SK-N-SH (cell line): ENCODE measurements at regions not wholly inside any gene's neighbourhood (a gene's known extent, or its start where the extent isn't known, plus 50 kb on each side); places are given as distances from the start of the nearest gene placed in this dataset.

Experiments used
- CTCF ChIA-PET: fragments of 300-600, 350-600 bp; formaldehyde crosslinking; extraction: SDS; loops from one replicate; lab custom pipeline; 2021; lab: Yijun Ruan, JAX
- POLR2A ChIA-PET: fragments of 350-600 bp; sonication (Branson Sonifier 250); formaldehyde crosslinking; extraction: SDS; loops from one replicate; lab custom pipeline; 2020; ENCODE audit warnings: antibody characterized with exemption, inconsistent platforms; lab: Yijun Ruan, JAX
- DNase-seq: peaks from one replicate; pipeline ENCODE4 v3.0.0; 2012
- H2AFZ ChIP-seq: fragments of 200-600 bp; sonication (generic); 2 replicates; pipeline ENCODE4 v1.8.1; 2016; ENCODE audit warnings: antibody characterized with exemption, mild to moderate bottlenecking, low read depth
- H3F3A ChIP-seq: fragments of 200-600 bp; sonication (generic); replicated peaks from 2 replicates; pipeline ENCODE3; 2016; ENCODE audit warnings: antibody characterized with exemption, mild to moderate bottlenecking; ENCODE audit not compliant: insufficient read depth
- H3K27ac ChIP-seq, 2 experiments: fragments of 200-500 bp in 1 of 2; fragments of 200-600 bp in 1 of 2; sonication (Bioruptor generic) in 1 of 2; sonication (generic), shearing (Covaris generic) in 1 of 2; 2 replicates each; pipeline versions ENCODE4 v1.5.1 to v1.6.1; 2014 to 2016; ENCODE audit warnings: low read depth in 2 of 2, inconsistent platforms in 1 of 2, low read length in 1 of 2, mild to moderate bottlenecking in 1 of 2, mixed read lengths in 1 of 2
- H3K27me3 ChIP-seq: fragments of 200-600 bp; sonication (generic), shearing (Covaris generic); 2 replicates; pipeline ENCODE4 v1.6.1; 2016; ENCODE audit warnings: mixed run types; ENCODE audit not compliant: insufficient read depth
- H3K36me3 ChIP-seq, 2 experiments: fragments of 200-500 bp in 1 of 2; fragments of 200-600 bp in 1 of 2; sonication (Bioruptor generic) in 1 of 2; sonication (generic) in 1 of 2; replicated peaks in 1 of 2; 2 replicates each; pipeline versions ENCODE3 to v1.5.1; 2014 to 2016; ENCODE audit warnings: low read length in 1 of 2, mild to moderate bottlenecking in 1 of 2; ENCODE audit not compliant: insufficient read depth in 2 of 2, control insufficient read depth in 1 of 2
- H3K4me1 ChIP-seq, 2 experiments: fragments of 200-500 bp in 1 of 2; fragments of 200-600 bp in 1 of 2; sonication (Bioruptor generic) in 1 of 2; sonication (generic), shearing (Covaris generic) in 1 of 2; 2 replicates each; pipeline versions ENCODE4 v1.5.1 to v1.6.1; 2014 to 2016; ENCODE audit warnings: low read depth in 1 of 2, low read length in 1 of 2, mixed run types in 1 of 2; ENCODE audit not compliant: insufficient read depth in 2 of 2, control insufficient read depth in 1 of 2
- H3K4me2 ChIP-seq: fragments of 200-600 bp; sonication (generic), shearing (Covaris generic); 2 replicates; pipeline ENCODE4 v1.6.1; 2017; ENCODE audit warnings: mixed run types
- H3K4me3 ChIP-seq, 2 experiments: fragments of 200-500 bp in 1 of 2; fragments of 200-600 bp in 1 of 2; sonication (Bioruptor generic) in 1 of 2; sonication (generic), shearing (Covaris generic) in 1 of 2; 2 replicates each; pipeline versions ENCODE4 v1.5.1 to v1.8.1; 2014 to 2016; ENCODE audit warnings: low read depth in 2 of 2, inconsistent platforms in 1 of 2, low read length in 1 of 2, mild to moderate bottlenecking in 1 of 2, mixed read lengths in 1 of 2, moderate library complexity in 1 of 2
- H3K79me2 ChIP-seq: fragments of 200-600 bp; sonication (generic); 2 replicates; pipeline ENCODE4 v1.8.1; 2017; ENCODE audit warnings: mild to moderate bottlenecking; ENCODE audit not compliant: insufficient read depth
- H3K9ac ChIP-seq: fragments of 200-600 bp; sonication (generic); 2 replicates; pipeline ENCODE4 v1.6.1; 2017; ENCODE audit warnings: mixed run types
- H3K9me2 ChIP-seq: fragments of 200-600 bp; sonication (generic); 2 replicates; pipeline ENCODE4 v1.6.1; 2017; ENCODE audit warnings: mixed run types
- H3K9me3 ChIP-seq: fragments of 200-600 bp; sonication (generic); 2 replicates; pipeline ENCODE4 v1.6.1; 2017; ENCODE audit warnings: mixed run types, mild to moderate bottlenecking, moderate library complexity
- H4K20me1 ChIP-seq: fragments of 200-600 bp; sonication (generic); 2 replicates; pipeline ENCODE4 v1.6.1; 2017; ENCODE audit warnings: mild to moderate bottlenecking, mixed run types; ENCODE audit not compliant: insufficient read depth
- CHD2 ChIP-seq: fragments of 150-350 bp; IDR thresholded peaks from 2 replicates; pipeline ENCODE4 v1.6.1; 2018; ENCODE audit warnings: low read length; ENCODE audit not compliant: partially characterized antibody
- ELF1 ChIP-seq: IDR thresholded peaks from 2 replicates; pipeline ENCODE4 v1.4.0; 2012
- EP300 ChIP-seq, 2 experiments: IDR thresholded peaks; 2 replicates each; pipeline versions ENCODE4 v1.4.0 to v1.6.1; 2012; ENCODE audit warnings: borderline replicate concordance in 1 of 2, low read depth in 1 of 2, low read length in 1 of 2
- EZH2phosphoT487 ChIP-seq: fragments of 200-600 bp; sonication (generic); IDR thresholded peaks from 2 replicates; pipeline ENCODE4 v1.6.1; 2017; ENCODE audit warnings: low read depth, mixed run types, mild to moderate bottlenecking, antibody characterized with exemption, moderate library complexity, borderline replicate concordance
- FOSL2 ChIP-seq: IDR thresholded peaks from 2 replicates; pipeline ENCODE4 v1.4.0; 2012; ENCODE audit warnings: low read depth, mild to moderate bottlenecking, moderate library complexity, borderline replicate concordance
- FOXJ3 ChIP-seq: sonication (generic); formaldehyde crosslinking; IDR thresholded peaks from 2 replicates; pipeline ENCODE4 v1.5.1; 2020; ENCODE audit warnings: mild to moderate bottlenecking, missing genetic modification reagents
- GABPA ChIP-seq: IDR thresholded peaks from 2 replicates; pipeline ENCODE4 v1.4.0; 2012; ENCODE audit warnings: low read depth, mild to moderate bottlenecking
- MAX ChIP-seq: IDR thresholded peaks from 2 replicates; pipeline ENCODE4 v1.4.0; 2012; ENCODE audit warnings: low read depth
- MEF2A ChIP-seq: IDR thresholded peaks from 2 replicates; pipeline ENCODE4 v1.4.0; 2012; ENCODE audit warnings: low read depth, borderline replicate concordance
- MXI1 ChIP-seq: IDR thresholded peaks from 2 replicates; pipeline ENCODE4 v1.6.1; 2012; ENCODE audit warnings: mild to moderate bottlenecking, low read depth, low read length, improper control_type of control experiment
- NFIC ChIP-seq: IDR thresholded peaks from 2 replicates; pipeline ENCODE4 v1.4.0; 2012; ENCODE audit warnings: borderline replicate concordance
- RCOR1 ChIP-seq: fragments of 150-350 bp; IDR thresholded peaks from 2 replicates; pipeline ENCODE4 v1.6.1; 2017; ENCODE audit warnings: antibody characterized with exemption, low read length
- RFX5 ChIP-seq: IDR thresholded peaks from 2 replicates; pipeline ENCODE4 v1.6.1; 2012; ENCODE audit warnings: mild to moderate bottlenecking, improper control_type of control experiment, low read length
- RXRA ChIP-seq: IDR thresholded peaks from 2 replicates; pipeline ENCODE4 v1.4.0; 2012; ENCODE audit warnings: low read depth, mild to moderate bottlenecking, borderline replicate concordance
- SMC3 ChIP-seq: IDR thresholded peaks from 2 replicates; pipeline ENCODE4 v1.6.1; 2012; ENCODE audit warnings: low read depth, low read length, improper control_type of control experiment
- TCF12 ChIP-seq: IDR thresholded peaks from 2 replicates; pipeline ENCODE4 v1.4.0; 2012
- TEAD4 ChIP-seq: IDR thresholded peaks from 2 replicates; pipeline ENCODE4 v1.4.0; 2012; ENCODE audit warnings: mild to moderate bottlenecking, borderline replicate concordance; ENCODE audit not compliant: insufficient read depth
- USF1 ChIP-seq: IDR thresholded peaks from 2 replicates; pipeline ENCODE4 v1.4.0; 2012; ENCODE audit warnings: low read depth, borderline replicate concordance
- USF2 ChIP-seq: fragments of 150-350 bp; IDR thresholded peaks from 2 replicates; pipeline ENCODE4 v1.6.1; 2017; ENCODE audit warnings: antibody characterized with exemption, low read length, low read depth, borderline replicate concordance
- YY1 ChIP-seq: IDR thresholded peaks from 2 replicates; pipeline ENCODE4 v1.4.0; 2012; ENCODE audit warnings: low read depth, mild to moderate bottlenecking
- WGBS: methylation state at CpG from one replicate; pipeline ENCODE4 v1.1.6; 2017; ENCODE audit warnings: low lambda C conversion rate; 5-methylcytosine and 5-hydroxymethylcytosine counted together
- TF ChIP-seq, protein P1 (sequence below): IDR thresholded peaks from 2 replicates; pipeline ENCODE4; 2012
- TF ChIP-seq, protein P2 (sequence below): fragments of 200-600 bp; sonication (generic); IDR thresholded peaks from 2 replicates; pipeline ENCODE4 v1.6.1; 2017; ENCODE audit warnings: antibody characterized with exemption, mild to moderate bottlenecking, moderate library complexity

DNA sequence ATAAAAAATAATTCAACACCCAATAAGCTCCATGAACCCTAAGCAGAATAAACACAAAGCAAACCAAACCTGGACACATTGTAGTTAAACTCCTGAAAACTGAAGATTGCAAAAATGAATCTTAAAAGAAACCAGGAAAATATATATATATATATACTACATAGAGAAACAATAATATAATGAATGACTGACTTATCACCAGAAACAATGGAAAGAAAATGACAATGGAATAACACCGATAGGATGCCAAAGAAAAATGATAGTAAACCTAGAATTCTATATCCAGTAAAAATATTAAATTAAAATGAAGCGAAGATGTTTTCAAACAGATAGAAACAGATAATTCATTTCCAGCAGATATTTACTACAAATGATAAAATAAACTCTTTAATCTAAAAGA lies 346.9 kb downstream of the IRS1 start:
- 14% methylated on average over 2 of the region's 2 CpGs for WGBS
- Histone ChIP-seq H4K20me1 (no peaks in the 10 kb centered on the region), H3K9me2 (no peaks in the 10 kb centered on the region), H3K9ac (no peak overlapping the region), H2AFZ (no peak overlapping the region), H3K4me1 (peaks cover 0 to 1% of the 10 kb centered on the region in 2 experiments; a peak in 1 of 4 replicates), H3K79me2 (no peaks in the 10 kb centered on the region), H3K27ac (no peak overlapping the region), H3F3A (peaks cover 10% of the 10 kb centered on the region), H3K4me2 (no peak overlapping the region), H3K36me3 (peaks cover 0 to 5% of the 10 kb centered on the region in 2 experiments), H3K4me3 (no peak overlapping the region), H3K9me3 (peaks cover 12% of the 10 kb centered on the region), H3K27me3 (no peaks in the 10 kb centered on the region)
- DNase-seq: no peak
- ChIA-PET POLR2A (no interaction called here), CTCF (no interaction called here)
- TF ChIP-seq MXI1 (no peak), ELF1 (no peak), TCF12 (no peak), FOXJ3 (CRISPR knock-in tag) (no peak), EP300 (IDR thresholded peaks at IDR 0.05; ENCODE audit: borderline replicate concordance in 1 of 2, low read depth in 1 of 2, low read length in 1 of 2) (no peak), MEF2A (no peak), TEAD4 (no peak), USF2 (no peak), RXRA (no peak), FOSL2 (no peak), RFX5 (no peak)

GRCh38 chr2:226451486-226451885 lies 348.1 kb downstream of the IRS1 start:
- no peak overlapping the region for H3K4me3 ChIP-seq
- POLR2A ChIA-PET: no interaction called here
- peaks cover 12% of the 10 kb centered on the region for H3K9me3 ChIP-seq
- H3K36me3 ChIP-seq: peaks cover 0 to 5% of the 10 kb centered on the region in 2 experiments
- H3K9me2 ChIP-seq: no peaks in the 10 kb centered on the region
- CTCF ChIA-PET: interaction anchor here (1.2 kb wide), 1 partner anchor 9 kb away, joined by 3 read pairs; no protein-coding TSS in a partner anchor
- H3K79me2 ChIP-seq: no peaks in the 10 kb centered on the region
- no peak overlapping the region for H3K27ac ChIP-seq
- no peak for DNase-seq
- 49% methylated on average over 2 of the region's 2 CpGs for WGBS
- H3K9ac ChIP-seq: no peak overlapping the region
- no peak for TF ChIP-seq ELF1
- TF ChIP-seq, protein P1, sequence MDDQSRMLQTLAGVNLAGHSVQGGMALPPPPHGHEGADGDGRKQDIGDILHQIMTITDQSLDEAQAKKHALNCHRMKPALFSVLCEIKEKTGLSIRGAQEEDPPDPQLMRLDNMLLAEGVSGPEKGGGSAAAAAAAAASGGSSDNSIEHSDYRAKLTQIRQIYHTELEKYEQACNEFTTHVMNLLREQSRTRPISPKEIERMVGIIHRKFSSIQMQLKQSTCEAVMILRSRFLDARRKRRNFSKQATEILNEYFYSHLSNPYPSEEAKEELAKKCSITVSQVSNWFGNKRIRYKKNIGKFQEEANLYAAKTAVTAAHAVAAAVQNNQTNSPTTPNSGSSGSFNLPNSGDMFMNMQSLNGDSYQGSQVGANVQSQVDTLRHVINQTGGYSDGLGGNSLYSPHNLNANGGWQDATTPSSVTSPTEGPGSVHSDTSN: no peak
- TF ChIP-seq FOXJ3 (CRISPR knock-in tag): no peak
- no peak for TF ChIP-seq SMC3
- no peak for TF ChIP-seq MAX
- no peak for TF ChIP-seq RCOR1
- no peak for TF ChIP-seq USF2
- TF ChIP-seq EZH2phosphoT487: no peak
- no peak for TF ChIP-seq USF1
- no peak for TF ChIP-seq FOSL2
- TF ChIP-seq CHD2: no peak
- no peak for TF ChIP-seq NFIC
- no peak for TF ChIP-seq YY1
- TF ChIP-seq, protein P2, sequence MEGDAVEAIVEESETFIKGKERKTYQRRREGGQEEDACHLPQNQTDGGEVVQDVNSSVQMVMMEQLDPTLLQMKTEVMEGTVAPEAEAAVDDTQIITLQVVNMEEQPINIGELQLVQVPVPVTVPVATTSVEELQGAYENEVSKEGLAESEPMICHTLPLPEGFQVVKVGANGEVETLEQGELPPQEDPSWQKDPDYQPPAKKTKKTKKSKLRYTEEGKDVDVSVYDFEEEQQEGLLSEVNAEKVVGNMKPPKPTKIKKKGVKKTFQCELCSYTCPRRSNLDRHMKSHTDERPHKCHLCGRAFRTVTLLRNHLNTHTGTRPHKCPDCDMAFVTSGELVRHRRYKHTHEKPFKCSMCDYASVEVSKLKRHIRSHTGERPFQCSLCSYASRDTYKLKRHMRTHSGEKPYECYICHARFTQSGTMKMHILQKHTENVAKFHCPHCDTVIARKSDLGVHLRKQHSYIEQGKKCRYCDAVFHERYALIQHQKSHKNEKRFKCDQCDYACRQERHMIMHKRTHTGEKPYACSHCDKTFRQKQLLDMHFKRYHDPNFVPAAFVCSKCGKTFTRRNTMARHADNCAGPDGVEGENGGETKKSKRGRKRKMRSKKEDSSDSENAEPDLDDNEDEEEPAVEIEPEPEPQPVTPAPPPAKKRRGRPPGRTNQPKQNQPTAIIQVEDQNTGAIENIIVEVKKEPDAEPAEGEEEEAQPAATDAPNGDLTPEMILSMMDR: no peak
- TF ChIP-seq RXRA: no peak
- TF ChIP-seq GABPA: no peak
- no peak overlapping the region for H3K4me2 ChIP-seq
- no peaks in the 10 kb centered on the region for H3K27me3 ChIP-seq
- peaks cover 21% of the 10 kb centered on the region for H3F3A ChIP-seq
- H2AFZ ChIP-seq: no peak overlapping the region
- peaks cover 0 to 13% of the 10 kb centered on the region in 2 experiments; a peak in 1 of 4 replicates for H3K4me1 ChIP-seq
- H4K20me1 ChIP-seq: no peaks in the 10 kb centered on the region
